NCI-H1694 treated with DMSO at 0.1 percent for 48 hours (cell line): ENCODE measurements at regions not wholly inside any gene's neighbourhood (a gene's known extent, or its start where the extent isn't known, plus 50 kb on each side); places are given as distances from the start of the nearest gene placed in this dataset.
"Not testable (repeated sequence)": the region's sequence is repeated elsewhere in the genome, so short reads cannot be mapped to it uniquely, and the experiment has no call there.

ENCODE experiments used
- DNase-seq: peaks from one replicate; lab custom pipeline; 2025; lab: John Stamatoyannopoulos, UW

DNA sequence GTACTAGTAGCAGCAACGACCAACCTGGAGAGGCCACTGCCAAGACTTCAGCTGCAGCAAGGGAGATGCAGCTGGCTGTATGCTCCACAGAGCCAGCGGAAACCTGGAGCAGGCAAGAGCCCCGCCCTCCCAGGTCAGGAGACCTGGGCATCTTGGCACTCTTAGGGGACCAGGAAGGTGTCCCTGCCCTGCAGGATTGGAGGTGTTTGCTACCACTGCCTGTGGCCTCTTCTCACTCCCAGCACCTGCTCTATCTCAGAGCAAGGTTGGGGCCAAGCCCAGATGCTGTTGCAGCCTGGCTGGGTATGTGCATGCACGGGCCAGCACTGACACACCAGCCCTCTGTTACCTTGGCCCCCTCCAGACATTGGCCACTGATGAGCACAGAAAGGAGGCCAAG lies 1512.8 kb downstream of the REEP3 start:
- no peak for DNase-seq

DNA sequence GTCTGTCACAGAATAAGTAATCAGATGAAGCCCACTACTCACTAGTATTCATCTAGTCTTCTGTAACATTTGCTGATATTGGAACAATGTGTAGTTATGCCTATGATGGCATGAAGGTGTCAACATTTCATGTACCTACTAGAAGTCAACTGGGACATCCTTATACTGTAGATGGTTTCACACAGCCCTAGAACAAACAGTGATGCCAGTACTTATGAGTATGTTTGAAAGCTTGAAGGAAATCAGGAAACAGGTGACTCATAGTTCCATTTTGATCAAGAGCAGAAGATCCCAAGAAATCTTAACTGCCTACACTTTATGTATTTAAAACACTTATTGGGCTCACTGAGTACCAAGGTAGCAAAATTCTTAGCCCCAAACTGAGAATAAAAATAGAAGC lies 1519.6 kb downstream of the REEP3 start:
- DNase-seq: no peak

DNA sequence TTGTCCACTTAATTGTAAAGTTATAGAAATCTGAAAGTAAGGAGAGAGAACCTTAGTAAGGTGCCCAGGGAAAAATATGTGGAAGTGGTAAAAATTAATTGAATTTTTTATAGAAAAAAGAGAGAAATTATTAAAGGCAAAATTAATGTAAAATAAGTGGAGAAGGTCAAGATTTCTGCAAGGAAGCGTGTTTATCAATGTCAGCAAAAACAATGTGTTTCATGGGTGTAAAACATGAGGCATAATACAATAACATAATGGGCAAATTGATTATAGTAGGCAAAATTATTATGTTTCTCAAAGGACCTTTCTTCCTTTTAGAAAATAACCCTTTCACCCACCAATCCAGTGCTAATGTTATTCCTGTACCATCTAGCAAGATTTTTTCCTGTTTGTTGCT lies 1520.1 kb downstream of the REEP3 start:
- DNase-seq: no peak

DNA sequence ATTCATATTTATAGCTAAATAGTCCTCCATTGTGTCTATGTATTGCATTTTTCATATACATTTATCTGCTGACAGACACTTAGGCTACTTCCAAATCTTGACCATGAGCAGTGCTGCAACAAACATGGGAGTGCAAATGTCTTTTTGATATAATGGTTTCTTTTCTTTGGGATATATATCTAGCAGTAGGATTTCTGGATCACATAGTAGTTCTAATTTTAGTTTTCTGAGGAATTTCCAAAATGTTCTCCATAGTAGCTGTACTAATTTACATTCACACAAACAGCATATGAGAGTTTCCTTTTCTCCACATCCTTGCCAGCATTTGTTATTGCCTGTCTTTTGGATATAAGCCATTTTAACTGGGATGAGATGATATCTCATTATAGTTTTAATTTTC lies 1521.3 kb downstream of the REEP3 start:
- DNase-seq: no peak

DNA sequence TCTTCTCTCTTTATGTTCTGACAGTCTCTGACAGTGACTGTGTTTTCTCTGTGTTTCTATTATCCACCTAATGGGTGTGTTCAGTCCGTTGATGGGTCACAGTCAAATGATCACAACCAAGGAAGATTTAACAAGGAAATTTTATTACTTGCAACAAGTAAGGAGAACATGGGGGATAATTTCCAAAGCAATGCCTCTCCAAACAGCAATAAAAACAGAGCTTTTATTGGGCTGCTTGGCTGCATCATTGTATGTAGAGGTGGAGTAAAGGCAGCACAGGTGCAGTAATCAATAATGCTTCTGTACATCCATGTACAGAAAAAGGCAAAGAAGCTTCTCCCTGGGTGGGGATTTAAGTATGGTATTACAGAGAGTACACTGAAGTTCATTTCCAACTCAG lies 1525.6 kb downstream of the REEP3 start:
- DNase-seq: no peak

DNA sequence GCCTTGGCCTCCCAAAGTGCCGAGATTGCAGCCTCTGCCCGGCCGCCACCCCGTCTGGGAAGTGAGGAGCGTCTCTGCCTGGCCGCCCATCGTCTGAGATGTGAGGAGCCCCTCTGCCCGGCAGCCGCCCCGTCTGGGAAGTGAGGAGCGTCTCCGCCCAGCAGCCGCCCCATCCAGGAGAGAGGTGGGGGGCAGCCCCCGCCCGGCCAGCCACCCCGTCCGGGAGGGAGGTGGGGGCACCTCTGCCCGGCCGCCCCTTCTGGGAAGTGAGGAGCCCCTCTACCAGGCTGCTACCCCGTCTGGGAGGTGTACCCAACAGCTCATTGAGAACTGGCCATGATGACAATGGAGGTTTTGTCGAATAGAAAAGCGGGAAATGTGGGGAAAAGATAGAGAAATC lies 1530.9 kb downstream of the REEP3 start:
- not testable (repeated sequence) for DNase-seq

DNA sequence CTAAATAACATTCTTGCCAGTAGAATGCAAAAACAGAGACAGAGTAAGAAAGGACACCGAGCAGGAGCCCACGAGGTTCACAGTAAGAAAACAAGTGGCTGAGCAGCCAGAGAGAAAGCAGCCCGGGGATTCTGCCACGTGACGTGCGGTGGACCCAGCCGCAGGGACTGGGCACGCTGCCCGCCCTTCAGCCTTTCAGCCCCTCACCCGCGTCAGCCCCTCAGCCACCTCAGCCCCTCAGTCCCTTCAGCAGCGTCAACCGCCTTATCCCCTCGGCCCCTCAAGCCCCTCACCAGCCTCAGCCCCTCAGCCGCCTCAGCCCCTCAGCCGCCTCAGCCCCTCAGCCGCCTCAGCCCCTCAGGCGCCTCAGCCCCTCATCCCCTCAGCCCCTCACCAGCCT lies 1532.2 kb downstream of the REEP3 start:
- DNase-seq: not testable (repeated sequence)

DNA sequence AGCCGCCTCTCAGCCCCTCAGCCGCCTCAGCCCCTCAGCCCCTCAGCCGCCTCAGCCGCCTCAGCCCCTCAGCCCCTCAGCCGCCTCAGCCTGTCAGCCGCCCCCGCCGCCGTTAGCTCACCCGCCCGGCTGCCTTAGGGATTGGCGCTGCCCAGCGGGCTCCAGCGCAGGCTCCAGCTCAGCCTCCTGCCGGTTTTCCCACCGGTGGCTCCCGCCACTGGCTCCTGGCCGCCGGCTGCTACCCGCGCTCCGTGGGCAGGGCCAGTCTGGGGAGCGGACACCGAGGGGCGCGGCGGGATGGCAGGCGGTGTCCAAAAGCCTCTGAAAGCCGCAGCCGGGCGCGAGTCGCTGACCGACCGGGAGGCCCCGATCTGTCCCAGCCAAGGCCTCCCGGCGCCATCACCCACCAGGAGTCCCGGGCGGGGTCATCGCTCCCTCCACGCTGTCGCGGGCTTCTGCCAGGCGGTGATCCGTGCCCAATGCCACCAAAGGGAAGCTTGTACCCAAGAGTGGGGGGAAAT lies 1532.7 kb downstream of the REEP3 start:
- not testable (repeated sequence) for DNase-seq

DNA sequence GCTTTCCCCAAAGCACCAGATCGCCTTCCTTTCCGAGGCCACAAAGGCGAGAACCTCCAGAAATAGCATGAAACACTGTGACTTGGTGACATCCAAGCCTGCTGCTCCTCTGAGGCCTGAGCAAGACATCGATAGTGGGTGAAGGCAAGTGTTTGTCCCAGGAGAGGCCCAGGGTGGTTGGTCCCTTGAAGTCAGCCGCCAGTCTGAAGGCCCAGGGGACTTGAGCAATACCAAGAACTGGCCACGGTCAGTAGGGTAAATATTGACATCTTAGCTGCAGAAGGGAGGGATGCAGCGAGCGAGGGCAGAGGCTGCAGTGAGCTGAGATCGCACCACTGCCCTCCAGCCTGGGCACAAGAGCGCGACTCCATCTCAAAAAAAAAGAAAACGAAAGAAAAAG lies 1533.5 kb downstream of the REEP3 start:
- DNase-seq: not testable (repeated sequence)

DNA sequence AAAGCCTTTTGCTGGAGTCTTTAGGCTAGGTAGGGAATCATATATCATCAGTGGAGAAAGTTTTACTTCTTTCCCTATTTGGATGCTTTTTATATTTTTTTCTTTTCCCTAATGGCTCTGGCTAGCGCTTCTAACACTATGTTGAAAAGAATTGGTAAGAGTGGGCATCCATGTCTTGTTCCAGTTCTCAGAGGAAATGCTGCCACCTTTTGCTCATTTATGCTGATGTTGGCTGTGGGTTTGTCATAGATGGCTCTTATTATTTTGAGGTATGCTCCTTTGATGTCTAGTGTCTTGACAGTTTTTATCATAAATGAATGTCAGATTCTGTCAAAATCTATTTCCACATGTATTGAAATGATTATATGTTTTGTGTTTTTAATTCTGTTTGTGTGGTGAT lies 1544.1 kb downstream of the REEP3 start:
- DNase-seq: no peak

DNA sequence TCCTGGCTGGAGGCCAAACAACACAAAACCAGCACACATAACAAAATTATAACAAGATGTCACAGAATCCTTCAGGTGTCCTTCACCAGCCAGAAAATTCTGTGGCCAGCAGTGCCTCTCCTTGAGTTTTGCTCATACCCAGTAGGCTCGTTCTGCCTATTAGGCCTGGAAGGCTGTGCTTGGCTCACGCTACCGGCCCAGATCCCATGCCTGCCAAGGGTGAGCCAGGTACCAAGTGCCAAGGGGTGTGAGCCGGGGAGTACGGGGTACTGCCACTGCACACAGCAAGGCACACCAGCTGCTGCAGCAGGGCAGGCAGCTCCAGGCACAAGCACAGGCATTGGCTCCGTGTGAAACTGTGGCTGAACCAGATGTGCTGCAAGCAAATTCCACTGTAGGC lies 1562.0 kb downstream of the REEP3 start:
- DNase-seq: no peak

DNA sequence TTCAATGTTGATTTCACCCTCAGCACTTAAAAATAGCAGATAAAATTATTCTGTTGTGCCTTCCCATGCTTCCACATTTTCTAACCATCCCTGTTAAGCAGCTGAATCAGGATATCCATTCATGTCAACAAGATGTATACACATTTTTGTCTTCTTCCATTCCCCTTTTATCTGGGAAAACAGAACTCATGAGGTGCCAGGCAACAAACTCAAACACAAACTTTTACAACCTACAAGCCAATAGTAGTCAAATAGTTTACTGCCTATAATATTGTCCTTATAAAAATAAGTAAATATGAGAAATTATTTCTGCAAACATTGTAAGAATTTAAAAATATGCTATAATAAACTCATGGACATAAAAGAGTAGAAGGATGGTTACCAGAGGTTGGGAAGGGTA lies 1569.8 kb downstream of the REEP3 start:
- DNase-seq: no peak

DNA sequence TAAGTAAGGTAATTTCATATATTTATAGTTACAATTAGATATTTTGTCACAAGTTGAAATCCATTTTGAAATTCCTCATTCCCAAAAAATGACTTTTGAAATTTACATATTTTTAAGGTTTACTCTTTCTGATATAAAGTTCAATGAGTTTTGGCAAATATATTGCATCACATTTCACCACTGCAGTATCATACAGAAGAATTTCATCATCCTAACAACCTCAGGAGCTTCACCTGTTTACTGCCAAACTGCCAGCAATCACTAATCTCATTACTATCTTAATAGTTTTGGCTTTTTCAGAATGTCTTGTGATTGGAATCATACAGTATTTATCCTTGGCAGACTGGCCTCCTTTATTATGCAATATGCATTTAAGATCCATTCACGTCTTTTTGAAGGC lies 1578.9 kb downstream of the REEP3 start:
- DNase-seq: no peak

DNA sequence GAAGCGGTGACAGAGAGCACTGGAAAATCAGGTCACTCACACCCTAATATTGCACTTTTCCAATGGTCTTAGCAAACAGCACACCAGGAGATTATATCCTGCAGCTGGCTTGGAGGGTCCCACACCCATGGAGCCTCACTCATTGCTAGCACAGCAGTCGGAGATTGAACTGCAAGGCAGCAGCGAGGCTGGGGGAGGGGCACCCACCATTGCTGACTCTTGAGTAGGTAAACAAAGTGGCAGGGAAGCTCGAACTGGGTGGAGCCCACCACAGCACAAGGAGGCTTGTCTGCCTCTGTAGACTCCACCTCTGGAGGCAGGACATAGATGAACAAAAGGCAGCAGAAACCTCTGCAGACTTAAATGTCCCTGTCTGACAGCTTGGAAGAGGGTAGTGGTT lies 1579.7 kb downstream of the REEP3 start:
- DNase-seq: not testable (repeated sequence)

DNA sequence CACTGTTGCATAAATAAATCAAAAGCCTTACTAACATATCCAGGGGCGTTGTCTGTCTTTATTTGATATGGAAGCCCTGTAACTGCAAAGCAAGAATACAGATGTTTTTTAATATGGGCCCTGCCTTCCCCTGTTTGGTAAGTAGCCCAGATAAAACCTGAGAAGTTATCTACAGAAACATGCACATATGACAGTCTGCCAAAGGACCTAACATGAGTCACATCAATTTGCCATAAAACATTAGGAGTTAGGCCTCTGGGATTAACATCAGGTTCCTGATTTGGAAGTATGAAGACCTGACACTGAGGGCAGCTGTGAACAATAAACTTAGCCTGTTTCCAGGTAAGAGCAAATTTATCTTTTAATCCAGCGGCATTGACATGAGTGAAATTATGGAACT lies 1588.8 kb downstream of the REEP3 start:
- DNase-seq: no peak

DNA sequence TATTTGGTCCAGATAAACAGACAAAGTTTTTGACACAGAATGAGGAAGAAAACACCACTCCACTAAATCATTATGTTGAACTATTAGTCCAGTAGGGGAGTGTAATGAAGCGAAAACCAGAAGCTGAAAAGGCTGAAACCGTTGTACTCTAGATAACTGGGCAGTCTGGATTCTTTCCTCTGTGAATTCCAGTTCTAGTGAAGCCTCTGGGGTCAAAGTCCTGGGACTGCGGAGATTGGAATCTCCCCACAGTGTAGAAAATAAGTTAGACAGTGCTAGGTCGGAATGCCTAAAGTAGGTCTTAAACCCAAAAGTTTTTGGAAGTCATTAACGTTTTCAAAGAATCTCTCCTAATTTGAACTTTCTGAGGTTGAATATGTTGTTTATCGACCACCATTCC lies 1589.9 kb downstream of the REEP3 start:
- DNase-seq: not testable (repeated sequence)

DNA sequence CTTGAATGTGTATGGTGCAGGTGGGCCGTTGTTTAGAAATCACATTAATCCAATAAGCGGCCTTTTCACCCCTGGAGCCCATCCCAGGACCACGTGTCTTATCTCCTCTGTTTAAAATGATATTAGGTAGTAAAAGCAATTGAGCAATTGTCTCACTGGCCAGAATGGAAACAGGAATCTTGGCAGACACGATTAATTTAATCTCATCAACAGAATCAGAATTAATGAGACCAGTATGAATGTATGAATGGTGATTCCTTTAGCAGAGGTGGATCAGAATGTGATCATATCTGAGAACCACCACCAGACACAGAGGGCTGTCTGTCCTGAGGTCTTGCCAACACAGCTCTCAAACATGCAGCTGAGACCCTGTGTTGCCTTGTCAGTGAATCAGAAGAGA lies 1591.4 kb downstream of the REEP3 start:
- DNase-seq: no peak

DNA sequence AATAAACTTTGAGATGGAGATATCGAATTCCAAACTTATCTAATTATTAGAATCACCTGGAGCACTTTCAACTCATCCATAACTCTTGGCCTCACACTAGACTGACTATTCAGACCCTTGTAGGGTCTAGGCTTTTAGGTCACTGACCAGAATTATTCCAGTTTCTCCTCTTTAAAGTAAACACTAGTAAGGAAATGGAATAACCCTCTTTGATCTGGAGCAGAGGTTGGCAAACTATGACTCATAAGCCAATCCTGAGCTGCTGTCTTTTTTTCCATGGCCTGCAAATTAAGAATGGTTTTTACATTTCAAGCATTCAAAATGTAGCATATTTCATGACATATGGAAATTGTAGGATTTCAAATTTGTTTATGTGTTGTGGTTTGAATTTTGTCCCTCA lies 1601.9 kb downstream of the REEP3 start:
- DNase-seq: no peak

DNA sequence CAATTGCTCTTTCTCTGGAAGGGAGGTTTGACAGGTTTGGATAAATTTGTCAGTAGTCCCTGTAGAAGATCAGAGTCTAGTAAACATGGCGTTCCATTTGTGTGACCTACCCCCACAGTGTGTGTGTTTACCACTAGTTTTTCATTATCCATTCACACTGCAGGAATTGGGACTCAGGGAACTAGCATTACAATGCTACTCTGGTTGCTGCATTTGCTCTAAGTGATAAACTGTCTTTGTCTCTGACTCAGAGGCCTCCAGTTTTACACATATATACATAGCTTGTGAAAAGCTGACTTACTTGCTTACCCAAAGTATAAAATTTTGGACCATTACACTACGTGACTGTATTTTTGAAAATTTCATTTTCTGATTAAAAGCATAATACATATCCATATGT lies 1604.0 kb downstream of the REEP3 start:
- no peak for DNase-seq

DNA sequence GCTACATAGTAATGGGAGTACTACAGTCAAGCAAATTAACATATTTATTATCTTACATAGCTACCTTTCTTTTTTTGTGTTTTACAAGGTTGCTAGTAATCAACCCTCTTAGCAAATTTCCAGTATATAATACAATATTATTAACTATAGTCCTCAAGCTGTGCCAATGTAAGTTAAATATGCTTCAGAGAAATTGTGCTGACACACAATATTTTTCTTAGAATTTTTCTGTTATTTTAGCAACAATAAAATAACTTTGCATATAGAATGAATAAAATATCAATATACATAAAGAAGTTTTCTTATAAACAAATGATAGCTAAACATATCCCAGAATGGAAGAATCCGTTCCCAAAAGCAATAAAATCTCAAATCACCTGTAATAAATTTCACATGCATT lies 1605.1 kb downstream of the REEP3 start:
- no peak for DNase-seq

DNA sequence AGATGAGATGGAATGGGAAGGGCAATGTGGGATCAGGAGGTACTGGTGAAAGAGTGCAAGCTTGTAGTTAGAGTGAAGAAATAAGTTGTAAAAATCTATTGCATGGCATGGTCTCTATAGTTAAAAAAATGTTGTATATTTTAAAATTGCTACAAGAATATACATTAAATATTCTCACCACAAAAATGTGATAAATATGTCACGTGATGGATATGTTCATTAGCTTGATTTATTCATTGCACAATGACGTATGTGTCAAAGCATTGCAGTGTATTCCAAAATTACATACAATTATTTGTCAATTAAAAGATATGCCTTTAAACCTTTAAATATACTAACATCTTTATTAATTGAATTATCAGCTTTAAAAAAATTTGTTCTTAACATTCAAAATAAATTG lies 1607.1 kb downstream of the REEP3 start:
- no peak for DNase-seq

DNA sequence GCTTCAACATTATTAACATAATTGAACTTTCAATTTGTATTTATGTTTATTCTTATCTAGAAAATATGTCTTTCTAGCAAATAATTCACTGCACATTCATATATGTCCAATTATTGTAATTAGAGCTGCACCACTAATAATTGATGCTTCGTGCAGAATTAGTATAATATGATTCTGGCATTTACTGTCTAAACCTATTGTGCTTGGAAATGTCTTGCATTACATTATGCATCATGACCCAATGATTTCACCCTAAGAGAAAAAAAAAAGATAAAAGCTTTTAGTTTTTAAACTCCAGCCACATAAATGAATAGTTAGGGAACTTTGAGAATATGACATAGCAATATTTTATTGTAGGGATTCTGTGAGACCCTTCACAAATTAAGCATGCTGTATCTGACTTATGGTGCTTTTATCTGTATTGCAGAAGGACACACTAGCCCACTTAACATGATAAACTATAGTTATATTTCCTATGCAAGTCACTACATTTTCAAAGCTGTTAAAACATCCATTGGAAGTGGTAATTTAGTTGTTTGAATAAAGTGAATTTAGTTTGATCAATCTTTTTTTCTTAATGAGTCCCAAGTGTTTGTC lies 1609.1 kb downstream of the REEP3 start:
- no peak for DNase-seq

DNA sequence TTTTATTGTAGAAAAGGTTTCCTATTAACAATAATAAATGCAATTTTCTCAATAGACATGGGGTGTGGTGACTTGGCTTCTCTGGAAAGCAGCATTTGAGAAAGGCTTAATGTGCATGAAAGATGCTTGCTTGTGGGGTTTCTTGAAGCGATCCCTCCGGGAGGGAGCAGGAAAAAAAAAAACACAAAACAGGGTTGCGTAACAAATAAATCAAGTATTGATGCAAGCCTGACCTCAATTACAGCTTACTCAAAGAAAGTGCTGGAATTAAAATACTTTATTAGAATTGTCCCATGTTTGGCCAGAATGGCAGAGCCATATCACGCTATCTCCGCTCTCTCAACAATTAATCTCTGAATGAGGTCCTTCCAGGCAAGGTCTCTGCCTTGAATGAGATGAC lies 1612.5 kb downstream of the REEP3 start:
- no peak for DNase-seq

DNA sequence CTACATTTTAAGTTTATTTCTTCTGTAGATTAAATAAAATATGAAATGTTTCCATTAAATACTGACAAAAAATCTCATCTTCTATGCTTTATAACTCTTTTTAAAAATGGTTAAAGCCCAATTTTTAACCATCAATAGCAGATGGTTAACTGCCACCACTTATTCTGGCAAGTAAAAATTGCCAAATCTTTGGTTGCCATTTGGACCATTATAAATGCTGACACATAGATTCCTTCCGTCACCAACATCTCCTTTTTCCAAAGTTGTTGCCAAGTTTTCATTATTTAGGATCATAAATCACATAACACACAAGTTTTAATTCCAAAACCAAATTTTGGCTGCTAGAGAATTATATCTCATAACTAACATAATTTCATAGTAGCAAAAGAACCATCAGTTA lies 1614.3 kb downstream of the REEP3 start:
- DNase-seq: no peak
